Fibroblast of the aortic adventitia (primary cell): ENCODE measurements at regions not wholly inside any gene's neighbourhood (a gene's known extent, or its start where the extent isn't known, plus 50 kb on each side); places are given as distances from the start of the nearest gene placed in this dataset.

Source experiments
- DNase-seq: peaks from one replicate; pipeline ENCODE4 v3.0.0-alpha.2; 2010; ENCODE audit warnings: low read depth
- H3K4me3 ChIP-seq: 2 replicates; pipeline ENCODE4 v1.5.1; 2011; ENCODE audit warnings: low read depth, mild to moderate bottlenecking, control low read depth, low read length, moderate library complexity
- CTCF ChIP-seq: IDR thresholded peaks from 2 replicates; pipeline ENCODE4 v1.5.1; 2011; ENCODE audit warnings: mild to moderate bottlenecking, low read length, control low read depth, inconsistent platforms; ENCODE audit not compliant: insufficient read depth

- no peak for DNase-seq
- no peak for TF ChIP-seq CTCF
- H3K4me3 ChIP-seq = no peak overlapping the region
Measured at GRCh38 chr20:12717061-12717460, 291.7 kb upstream of the SPTLC3 start.

GRCh38 chr20:12718619-12719018 lies 290.2 kb upstream of the SPTLC3 start:
- no peak for TF ChIP-seq CTCF
- no peak overlapping the region for H3K4me3 ChIP-seq
- no peak for DNase-seq

- no peak for TF ChIP-seq CTCF
- H3K4me3 ChIP-seq = no peak overlapping the region
- DNase-seq = no peak
Measured at GRCh38 chr20:12721636-12722035, 287.1 kb upstream of the SPTLC3 start.

- no peak for DNase-seq
- no peak for TF ChIP-seq CTCF
- no peak overlapping the region for H3K4me3 ChIP-seq
Measured at GRCh38 chr20:12722091-12722490, 286.7 kb upstream of the SPTLC3 start.

- no peak for DNase-seq
- no peak overlapping the region for H3K4me3 ChIP-seq
- TF ChIP-seq CTCF = no peak
Measured at GRCh38 chr20:12723811-12724210, 285.0 kb upstream of the SPTLC3 start.

- no peak overlapping the region for H3K4me3 ChIP-seq
- DNase-seq = no peak
- no peak for TF ChIP-seq CTCF
Measured at GRCh38 chr20:12728782-12729181, 280.0 kb upstream of the SPTLC3 start.

- no peak for DNase-seq
- no peak overlapping the region for H3K4me3 ChIP-seq
- no peak for TF ChIP-seq CTCF
Measured at GRCh38 chr20:12729326-12729725, 279.4 kb upstream of the SPTLC3 start.
